ENCODE measurements at regions not wholly inside any gene's neighbourhood (a gene's known extent, or its start where the extent isn't known, plus 50 kb on each side); places are given as distances from the start of the nearest gene placed in this dataset.

DNA sequence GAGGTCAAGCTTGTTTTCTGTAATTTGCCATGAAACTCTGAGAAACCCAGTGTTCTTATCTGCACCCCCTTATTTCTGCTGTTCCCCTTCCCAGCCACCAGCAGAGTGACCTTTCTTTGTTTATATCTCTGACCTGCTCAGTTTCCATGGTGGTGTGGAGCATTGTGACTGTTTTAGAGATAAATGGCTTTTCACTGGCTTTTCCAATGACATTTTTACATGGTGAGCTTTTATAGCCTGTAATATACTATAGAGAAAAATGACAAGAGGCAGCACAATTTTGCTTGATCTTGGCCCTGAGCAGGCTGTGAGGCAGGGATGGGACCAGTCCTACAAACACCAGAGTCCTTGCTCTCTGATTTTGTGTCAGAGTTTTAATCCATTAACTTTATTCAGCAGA lies 233.9 kb downstream of the FAT3 start:
- TF ChIP-seq, protein P1, sequence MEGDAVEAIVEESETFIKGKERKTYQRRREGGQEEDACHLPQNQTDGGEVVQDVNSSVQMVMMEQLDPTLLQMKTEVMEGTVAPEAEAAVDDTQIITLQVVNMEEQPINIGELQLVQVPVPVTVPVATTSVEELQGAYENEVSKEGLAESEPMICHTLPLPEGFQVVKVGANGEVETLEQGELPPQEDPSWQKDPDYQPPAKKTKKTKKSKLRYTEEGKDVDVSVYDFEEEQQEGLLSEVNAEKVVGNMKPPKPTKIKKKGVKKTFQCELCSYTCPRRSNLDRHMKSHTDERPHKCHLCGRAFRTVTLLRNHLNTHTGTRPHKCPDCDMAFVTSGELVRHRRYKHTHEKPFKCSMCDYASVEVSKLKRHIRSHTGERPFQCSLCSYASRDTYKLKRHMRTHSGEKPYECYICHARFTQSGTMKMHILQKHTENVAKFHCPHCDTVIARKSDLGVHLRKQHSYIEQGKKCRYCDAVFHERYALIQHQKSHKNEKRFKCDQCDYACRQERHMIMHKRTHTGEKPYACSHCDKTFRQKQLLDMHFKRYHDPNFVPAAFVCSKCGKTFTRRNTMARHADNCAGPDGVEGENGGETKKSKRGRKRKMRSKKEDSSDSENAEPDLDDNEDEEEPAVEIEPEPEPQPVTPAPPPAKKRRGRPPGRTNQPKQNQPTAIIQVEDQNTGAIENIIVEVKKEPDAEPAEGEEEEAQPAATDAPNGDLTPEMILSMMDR (IDR thresholded peaks at IDR 0.05), result no peak
- TF ChIP-seq EZH2phosphoT487 (IDR thresholded peaks at IDR 0.05), result no peak
